Effector CD4-positive, alpha-beta T cell (primary cell): ENCODE measurements at regions not wholly inside any gene's neighbourhood (a gene's known extent, or its start where the extent isn't known, plus 50 kb on each side); places are given as distances from the start of the nearest gene placed in this dataset.

Experiments used
- DNase-seq: peaks from one replicate; pipeline ENCODE4 v3.0.0-alpha.2; 2020

DNA sequence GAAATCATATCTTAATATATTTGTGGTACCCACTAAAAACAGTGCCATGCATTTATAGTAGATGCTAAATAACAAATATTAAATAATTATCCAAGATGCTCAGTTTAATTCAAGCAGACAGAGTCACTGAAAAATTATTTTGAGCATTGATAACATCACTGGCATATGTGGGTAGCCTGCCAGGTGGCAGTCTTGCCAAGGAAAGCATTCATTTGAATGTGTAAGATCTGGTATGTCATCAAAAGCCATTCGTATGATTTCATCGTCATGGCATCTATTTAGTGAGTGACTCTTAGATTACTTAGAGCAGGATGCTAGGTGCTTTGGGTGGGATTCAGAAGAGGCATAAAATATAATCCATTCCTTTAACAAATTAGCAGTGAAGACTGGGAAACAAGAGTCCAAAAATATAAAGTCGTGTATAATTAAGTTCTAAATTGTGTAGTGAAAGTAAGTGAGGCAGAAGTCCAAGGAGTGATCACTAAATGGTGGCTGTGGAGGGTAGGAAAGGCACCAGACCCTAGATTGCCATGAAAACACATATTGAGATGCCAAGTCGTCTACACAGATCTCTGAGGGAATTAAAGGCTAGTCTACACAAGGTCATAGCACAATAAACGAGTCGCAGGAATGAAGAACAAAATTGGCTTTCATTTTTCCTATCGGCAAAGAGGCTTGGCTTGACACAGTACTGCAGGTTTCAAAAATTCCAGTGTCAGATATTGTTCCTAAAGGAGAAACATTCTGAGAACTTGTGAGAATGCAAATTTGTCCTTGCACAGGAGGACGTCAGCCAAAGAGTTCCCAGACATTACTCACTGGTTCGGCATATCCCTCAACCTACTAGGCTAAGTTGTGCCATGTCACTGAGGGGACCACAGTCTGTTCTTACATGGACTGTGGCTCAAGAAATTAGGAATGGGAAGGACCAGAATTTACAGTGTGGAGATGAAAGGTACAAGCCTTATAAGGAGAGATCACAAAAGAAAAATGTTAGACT lies 130.8 kb downstream of the LYPLAL1 start:
- no peak for DNase-seq

DNA sequence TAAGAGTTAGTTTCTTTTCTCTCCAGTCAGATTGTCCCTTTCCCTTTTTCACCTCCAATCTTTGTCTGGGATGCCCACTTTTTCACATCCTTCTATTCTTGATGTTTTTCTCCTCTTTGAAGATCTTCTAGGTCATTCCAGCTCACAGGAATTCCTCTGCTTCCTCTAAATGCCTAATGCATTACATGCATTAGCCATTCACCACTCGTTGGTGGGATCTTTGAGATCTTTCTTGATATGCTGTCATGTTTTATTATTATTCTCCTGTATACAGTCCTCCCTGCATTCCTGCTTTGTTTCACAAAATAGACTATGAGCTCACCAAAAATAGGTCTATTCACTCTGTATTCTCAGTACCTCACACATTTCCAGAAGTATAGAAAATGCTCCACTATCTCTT lies 129.0 kb downstream of the LYPLAL1 start:
- DNase-seq, result no peak

DNA sequence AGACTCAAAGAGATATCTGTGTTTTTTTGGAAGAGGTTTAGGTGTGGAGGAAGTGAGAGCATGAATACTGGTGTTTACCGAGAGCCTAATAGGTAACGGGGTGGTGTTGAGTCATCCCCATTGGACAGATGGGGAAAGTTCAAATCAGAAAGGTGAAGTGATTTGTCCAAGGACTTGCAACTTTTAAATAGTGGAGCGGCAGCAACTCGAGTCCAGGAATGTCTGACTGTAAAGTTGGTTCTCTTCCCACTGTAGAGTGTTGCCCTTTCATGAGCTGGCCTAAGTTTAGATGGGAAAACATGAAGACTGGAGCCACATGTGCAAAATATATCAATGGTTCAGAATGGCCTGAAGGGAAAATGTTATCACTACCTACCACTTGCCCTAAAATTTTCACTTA lies 125.7 kb downstream of the LYPLAL1 start:
- no peak for DNase-seq

DNA sequence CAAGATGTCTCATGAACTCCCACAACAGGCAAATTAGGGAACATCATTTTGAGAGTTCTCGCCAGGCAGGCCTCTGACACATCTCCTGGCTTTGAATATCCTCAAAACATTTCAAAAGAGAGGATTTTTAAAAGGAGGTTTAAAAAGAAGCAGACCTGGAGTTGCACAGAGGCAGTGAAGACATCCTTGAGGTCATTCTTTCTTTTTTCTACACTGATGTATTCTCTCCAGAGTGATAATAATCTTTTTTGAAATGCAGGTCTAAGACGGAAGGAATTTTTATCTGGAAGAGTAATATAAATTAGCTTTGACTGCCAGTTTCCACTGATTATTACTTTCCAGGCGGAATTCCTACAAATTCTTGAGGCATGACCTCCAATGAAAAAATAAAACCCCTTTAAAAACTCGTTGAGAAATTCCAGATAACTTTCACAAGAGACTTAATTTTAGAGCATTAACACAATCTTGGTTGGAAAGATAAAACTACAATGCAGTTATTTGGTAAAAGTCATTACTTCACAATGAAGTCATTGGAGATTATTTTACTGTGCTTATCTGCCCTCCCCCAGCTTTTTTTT lies 125.0 kb downstream of the LYPLAL1 start:
- DNase-seq, result no peak

DNA sequence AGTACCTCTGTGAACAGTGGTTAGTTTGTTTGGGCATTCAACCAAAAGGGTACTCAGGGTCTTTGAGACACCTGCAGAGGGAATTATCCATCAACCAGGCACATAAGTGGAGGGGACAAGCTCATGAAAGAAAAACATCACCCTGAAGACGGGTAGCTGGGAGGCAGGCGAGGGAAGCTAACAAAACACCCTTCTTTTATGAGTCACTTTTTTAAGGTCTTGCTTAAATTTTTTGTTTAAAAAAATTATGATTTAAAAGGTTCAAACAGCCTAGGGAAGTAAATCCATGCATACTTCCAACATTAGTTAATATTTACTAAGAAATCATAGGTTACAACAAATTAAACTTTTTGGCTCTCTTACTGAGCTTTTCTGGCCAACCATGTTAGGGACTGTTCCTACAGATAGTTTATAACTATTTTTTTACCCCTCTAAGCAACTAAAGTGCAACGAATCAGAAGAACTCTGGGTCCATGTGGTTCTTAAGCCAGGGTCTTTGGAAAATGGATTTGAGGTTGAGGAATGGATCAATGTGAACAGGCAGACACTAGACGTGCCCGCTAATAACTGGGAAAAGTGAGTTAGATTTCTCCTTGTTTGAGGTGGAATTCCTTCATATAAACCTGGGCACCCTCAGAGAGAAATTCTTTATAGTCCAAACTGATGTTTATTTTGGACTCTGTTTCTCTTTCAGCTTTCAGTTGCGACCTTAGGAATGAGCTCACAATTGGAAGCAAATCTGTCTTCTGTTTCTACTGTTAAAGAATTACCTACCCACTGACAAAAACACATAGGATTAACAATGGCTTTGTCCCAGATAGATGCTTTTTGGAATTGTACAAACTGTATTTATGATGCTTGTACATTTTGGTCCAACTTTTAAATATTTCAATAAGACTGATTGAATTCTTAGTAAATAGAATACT lies 123.0 kb downstream of the LYPLAL1 start:
- no peak for DNase-seq

DNA sequence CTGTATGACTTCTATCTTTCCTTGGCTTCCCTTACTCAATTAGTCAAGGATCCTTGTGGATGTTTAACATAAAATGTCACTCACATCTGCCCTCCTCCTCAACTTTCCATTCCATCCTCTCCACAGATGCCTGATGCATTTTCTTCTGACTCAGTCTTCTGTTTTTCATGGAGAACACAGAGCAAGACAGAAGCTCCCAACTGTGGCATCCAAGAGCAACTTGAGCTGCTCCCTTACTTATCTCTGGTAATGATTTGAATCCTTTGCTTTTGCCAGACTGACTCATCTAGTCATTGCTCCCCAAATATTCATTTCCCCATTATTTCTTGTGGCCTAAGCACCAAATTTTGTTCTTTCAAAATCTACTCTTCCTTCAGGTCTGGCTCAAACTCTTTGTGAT lies 120.6 kb downstream of the LYPLAL1 start:
- DNase-seq, result no peak

DNA sequence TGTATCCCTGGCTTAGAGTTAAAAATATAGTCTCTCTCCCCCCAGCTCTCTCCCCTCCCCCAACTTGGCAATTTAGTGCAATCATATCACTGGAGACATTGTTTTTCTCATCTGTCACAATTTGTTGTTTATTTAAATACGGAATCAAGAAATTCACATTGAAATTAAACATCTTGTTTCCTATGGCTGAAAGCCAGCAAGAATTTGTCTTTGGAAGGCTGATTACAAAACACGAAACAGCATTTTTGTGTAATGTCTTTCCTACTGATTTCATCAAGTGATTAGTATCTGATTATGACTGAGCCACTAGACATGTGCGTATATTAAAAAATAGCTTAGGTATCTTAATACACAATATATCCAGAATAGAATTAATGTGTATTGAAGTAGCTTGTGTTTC lies 119.7 kb downstream of the LYPLAL1 start:
- DNase-seq, result no peak

DNA sequence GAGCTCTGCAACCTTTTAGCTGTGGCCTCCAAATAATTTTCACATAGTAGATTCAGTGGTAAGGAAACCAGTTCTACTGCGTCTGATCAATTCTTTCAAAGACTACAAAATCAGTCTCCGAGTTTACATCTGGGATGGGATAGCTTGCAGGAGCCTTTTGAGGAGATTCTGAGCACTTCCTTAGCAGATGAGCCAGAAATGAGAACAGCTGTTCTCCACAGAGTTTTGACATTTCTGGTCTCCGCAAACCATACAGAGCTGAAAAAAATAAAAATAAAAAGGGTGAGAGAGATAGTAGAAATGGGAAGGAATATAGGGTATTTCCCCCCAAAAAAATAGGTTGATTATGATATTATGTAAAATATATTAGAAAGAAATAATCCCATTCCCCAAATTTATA lies 119.3 kb downstream of the LYPLAL1 start:
- DNase-seq, result no peak

DNA sequence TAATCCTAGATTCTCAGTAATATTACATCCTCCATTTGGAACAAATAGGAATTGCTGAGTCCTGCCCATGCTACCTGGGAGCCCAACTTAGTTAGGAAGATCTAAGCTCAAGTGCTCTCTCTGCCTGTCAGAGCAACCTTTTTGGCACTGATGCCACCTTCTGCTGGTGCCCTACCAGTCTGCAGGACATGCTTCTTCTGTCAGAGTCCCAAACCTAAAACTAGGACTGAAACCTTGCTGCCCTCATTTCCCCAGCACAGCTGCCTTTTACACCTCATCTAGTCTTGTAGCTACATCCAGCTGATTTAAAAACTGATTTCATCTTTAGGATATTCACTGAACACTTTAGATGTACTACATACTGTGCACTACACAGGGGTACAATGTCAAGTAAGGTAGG lies 118.7 kb downstream of the LYPLAL1 start:
- DNase-seq, result no peak

DNA sequence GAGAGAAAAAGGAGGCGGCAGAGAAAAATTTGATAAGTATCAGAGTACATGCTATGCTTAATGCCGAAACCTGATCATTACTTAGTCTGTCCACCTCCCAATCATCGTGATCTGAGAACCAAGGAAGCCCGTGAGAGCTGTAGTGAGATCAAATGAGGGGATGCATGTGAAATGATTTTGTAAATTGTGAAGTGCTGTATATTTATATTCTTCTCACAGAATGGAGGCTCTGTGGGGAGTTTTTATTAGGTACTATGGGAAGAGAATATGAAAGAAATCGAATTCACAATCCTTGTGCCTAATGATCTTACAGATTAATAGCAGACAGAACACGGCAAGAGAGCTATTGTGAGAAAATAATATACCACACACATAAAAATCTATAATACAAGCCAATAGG lies 115.5 kb downstream of the LYPLAL1 start:
- no peak for DNase-seq

DNA sequence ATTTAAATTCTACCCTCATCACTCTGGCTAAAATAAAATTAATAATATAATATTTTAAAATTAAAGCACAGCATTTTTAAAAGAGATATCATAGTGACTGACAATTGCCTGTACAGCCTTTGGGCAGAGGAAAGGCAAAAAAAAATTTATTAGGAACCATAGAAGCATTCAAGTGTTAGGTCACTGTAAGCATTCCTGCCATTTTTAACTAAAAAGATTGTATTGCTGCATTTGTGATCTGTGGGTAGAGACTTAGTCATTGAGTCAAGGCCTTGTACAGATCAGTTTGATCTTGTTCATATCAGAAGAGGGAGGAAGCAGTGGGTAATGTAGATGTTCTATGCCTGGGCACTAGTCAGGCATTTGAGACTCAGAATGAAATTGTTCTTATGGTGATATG lies 109.9 kb downstream of the LYPLAL1 start:
- DNase-seq, result no peak

DNA sequence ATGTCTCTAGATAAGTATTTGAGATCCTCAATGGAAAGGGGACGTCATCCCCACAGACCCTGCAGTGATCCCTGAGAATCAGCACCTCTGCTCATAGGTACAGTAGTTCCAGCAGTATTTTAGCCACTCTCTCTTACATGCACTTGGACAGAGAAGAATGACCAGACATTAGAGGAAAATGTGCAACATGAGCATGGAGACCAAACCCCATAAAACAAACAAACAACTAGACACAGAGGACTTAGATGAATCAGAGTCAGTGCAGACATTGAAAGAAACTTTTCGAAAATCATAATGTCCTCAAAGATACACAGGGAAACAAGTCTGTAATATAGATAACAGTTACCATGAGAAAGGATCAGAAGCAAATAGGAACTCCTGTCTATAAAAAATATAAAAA lies 108.2 kb downstream of the LYPLAL1 start:
- DNase-seq, result no peak

DNA sequence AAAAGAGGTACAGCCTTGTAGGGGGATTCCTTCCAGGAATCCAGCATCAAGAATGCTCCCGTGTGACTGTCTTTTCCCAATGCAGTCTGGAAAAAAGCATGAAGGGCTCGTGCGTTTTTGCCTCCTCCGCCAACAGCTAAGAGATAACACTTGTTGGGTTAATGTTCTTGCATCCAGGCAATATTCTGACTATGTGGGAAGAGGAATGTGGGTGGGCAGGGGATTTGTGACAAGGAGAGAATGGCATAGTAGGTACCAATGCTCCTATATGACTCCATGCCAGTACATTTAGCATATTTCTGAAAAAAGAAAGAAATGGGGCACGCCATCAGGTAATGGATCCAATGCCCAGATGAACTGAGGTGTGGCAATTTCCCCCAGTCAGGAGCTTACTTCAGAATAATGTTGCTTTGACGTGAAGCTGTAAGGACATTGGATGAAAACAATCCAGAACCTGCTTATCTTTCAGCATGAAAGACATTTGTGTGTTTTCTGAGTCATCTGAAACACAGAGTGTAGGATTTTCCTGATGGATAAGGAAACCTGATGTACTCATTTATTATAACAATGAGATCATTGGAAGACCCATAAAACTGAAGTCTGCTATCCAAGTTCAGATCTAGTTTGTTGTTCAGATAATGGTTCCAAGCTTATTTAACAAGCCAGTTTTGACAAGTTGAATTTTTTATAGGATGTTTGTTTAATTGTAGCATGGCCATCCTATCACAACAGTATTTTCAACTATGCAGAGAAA lies 105.5 kb downstream of the LYPLAL1 start:
- DNase-seq, result no peak

DNA sequence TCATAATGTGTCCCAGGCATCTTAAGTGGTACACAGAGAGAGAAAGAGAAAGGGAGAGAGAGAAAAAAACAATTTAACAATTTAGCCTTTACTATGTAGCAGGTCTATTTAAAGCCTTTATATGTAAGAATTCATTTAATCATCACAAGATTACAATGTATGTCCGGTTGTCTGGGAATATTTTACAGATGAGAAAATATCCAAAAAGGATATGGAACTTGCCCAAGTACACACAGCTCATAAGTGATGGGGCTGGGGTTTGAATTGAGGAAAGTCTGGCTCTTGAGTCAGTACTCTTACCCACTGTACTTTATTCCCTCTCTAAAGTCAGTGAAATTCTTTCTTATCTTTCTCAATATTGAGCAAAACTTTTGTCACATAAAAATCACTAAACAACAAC lies 104.6 kb downstream of the LYPLAL1 start:
- DNase-seq, result no peak

DNA sequence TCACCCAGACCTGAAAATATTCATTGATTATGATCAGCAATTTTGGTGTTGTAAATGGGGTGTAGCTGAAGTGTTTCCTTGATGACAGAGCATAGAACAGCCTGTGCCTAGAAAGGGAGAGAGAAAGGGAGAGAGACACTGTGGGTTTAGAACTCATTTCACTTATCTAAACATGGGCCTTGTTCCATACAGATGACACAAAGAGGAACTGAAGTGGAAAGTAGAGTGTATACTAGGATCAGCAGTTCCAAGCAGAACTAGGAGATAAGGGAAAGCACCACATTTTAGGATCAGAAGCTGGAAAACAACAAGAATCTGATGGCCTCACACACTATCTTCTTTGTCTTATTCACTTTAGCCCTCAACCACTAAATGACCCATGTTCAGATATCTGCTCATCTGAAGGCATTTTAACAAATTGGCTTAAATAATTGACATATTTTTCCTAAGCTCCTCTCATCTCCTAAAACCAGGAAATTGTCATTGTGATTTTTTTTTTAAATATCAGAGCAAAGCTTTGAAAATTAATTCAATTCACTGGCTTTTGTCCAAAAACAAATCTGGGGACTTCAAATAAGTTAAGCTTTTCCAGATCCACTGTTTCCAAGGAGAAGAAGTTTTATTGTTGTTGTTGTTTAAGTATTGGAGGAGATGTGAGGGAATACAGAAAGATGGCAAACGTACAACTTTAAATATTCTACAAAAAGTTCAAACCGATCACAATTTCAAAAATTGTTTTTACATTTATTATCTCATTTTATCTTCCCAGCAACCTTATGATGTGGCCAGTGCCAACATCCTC lies 103.8 kb downstream of the LYPLAL1 start:
- no peak for DNase-seq

DNA sequence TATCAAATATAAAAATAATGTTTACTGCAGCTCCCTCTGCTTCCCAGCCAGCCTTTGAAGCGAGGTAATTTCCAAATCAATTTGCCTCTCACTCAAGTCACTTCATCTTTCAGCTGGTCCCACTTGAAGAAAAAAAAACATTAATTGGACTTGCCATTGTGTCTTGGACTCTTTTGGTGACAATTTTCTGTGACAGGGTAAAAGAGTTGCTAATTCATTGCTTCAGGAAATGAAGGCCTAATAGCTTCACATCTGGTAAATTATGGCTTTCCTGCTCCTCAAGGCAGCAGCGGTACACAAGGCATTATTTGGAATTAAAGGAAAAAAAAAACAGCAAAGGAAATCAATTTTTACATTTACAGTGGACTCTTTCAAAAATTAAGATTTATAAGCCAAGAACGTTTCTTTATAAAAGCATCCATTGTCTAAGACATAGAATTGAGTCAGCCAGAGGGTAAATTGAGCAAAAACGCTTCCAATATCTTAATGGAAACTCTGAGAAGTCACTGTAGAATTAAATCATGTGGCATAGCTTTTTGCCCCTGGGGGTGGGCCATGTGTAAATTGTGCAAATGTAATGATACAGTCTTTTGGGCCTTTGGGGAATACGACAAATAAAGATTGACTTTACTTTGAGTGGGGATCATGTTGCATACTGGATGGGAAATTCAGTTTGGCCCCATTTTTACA lies 102.5 kb downstream of the LYPLAL1 start:
- DNase-seq, result no peak

DNA sequence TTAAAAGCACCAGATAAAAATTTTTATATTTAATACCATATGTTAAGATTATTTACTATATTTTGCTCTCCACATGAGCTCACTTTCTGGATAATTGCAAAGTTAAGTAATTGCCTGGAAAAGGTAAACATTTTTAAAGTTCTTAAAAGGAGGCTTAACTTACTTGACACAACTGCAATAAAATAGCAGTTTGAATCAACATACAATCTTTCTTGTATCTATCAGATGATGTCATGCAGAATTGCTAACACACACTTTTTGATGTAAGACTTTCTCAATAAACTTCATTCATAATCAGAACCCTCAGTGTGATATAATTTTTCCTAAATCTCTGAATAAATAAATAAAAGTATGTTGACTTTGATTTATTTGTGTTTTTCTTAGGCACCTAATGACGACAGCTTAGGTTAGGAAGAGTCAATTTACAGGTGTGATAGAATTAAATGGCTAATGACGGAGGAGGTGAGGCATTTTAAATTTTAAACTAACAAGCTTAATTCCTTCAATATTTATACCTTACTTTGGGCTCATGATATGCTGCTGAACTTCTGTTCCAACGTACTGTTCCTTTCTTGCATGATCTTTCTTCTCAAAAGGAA lies 99.5 kb downstream of the LYPLAL1 start:
- no peak for DNase-seq

DNA sequence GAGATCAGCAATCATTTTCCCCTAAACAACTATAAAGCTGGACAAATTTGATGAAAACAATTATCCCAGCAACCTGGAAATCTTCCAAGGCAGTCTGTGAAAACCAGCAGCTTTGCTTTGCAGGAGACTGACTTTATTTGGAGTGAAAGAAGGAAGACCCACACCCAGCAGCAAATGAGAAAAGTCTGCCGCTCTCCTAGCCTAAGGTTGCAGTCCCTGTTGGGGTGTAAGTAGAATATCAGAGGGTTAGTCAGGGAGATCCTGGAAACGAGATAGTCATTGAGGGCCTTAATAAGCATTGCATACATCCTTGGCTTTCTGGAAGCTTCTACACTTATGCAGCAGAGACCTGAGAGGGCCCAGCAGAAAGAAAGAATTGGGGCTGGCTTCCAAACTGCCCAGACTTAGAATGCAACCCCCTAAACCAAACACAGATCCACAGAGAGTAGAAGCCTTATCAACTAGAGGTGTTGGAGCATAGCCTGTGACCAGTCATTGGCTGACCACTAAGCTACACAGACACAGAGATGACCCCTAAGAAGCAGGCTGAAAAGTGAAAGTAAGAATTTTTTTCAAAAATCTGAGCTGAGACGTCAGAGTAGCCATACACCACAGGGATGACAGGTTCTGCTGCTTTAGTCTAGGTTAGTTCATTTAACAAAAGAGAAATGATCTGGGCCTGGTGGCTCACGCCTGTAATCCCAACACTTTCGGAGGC lies 98.3 kb downstream of the LYPLAL1 start:
- no peak for DNase-seq

DNA sequence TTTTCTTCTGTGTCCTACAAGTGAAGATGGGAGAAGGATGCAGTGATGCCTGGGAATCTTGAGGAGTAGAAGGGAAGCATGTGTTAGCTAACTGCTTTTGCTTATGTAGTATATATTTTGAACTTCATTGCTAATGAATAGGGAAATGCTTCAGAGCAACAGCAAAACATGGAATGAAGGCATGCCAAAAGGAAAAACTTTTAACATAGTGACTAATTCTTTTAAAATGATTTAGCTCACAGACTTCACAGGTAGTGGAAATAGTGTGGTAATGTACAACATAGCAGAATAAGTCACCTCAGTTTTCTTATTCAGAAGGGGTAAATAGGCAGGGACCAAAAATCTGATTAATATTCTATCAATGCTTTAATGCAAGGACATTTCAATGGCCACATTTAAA lies 95.5 kb downstream of the LYPLAL1 start:
- DNase-seq, result no peak

DNA sequence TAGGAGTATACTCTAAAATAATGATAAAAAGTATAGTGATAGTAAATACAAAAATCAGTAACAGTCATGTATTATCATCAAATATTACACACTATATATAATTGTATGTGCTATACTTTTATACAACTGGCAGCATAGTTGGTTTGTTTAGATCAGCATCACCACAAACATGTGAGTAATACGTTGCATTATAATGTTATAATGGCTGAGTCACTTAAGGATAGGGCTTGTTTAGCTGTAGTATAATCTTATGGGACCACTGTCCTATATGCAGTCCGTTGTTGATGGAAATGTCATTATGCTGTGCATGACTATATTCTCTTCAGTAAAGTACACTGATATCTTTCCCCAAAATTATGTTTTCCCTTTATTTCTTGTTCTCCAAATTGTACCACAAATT lies 92.8 kb downstream of the LYPLAL1 start:
- no peak for DNase-seq
